ENCODE measurements at regions not wholly inside any gene's neighbourhood (a gene's known extent, or its start where the extent isn't known, plus 50 kb on each side); places are given as distances from the start of the nearest gene placed in this dataset.

- intact Hi-C loops (cut with micrococcal nuclease; ENCODE audit: unreplicated experiment), result no loop called here
- BruUV-seq (replicated peaks), result no TSS peak
- CTCF ChIA-PET, result no interaction called here
These were observed 55.4 kb upstream of the INHBA start for GRCh38 chr7:41758321-41758720.

GRCh38 chr7:41756650-41757182 lies 53.8 kb upstream of the INHBA start:
- Mint-ChIP-seq H3K36me3 (ENCODE audit: insufficient read depth, unreplicated experiment) (no peaks in the 10 kb centered on the region), H3K9me3 (ENCODE audit: unreplicated experiment) (peaks cover 36% of the 10 kb centered on the region), H3K27ac (ENCODE audit: unreplicated experiment) (no peak overlapping the region), H3K27me3 (ENCODE audit: insufficient read depth, unreplicated experiment) (no peaks in the 10 kb centered on the region), H3K4me1 (ENCODE audit: low read depth, unreplicated experiment) (peaks cover 14% of the 10 kb centered on the region), H3K4me3 (ENCODE audit: unreplicated experiment) (no peak overlapping the region)
- Histone ChIP-seq H3K27me3 (replicated peaks; ENCODE audit: control insufficient read depth, insufficient read depth, low read length) (no peaks in the 10 kb centered on the region), H3K36me3 (ENCODE audit: control insufficient read depth, insufficient read depth, low read length) (no peaks in the 10 kb centered on the region), H3K4me3 (ENCODE audit: low read depth, low read length) (no peak overlapping the region), H3K4me1 (peaks cover 30% of the 10 kb centered on the region), H3K9me3 (peaks cover 17% of the 10 kb centered on the region)
- POLR2A ChIA-PET, result no interaction called here
- CTCF ChIA-PET, result interaction anchor here (0.6 kb wide), 1 partner anchor 10 kb away, joined by 3 read pairs; no protein-coding TSS in a partner anchor
- intact Hi-C loops (cut with micrococcal nuclease; ENCODE audit: unreplicated experiment), result no loop called here
- no peak for DNase-seq
- no TSS peak for BruUV-seq (replicated peaks)
- no peak for TF ChIP-seq CTCF (IDR thresholded peaks at IDR 0.05; ENCODE audit: insufficient read depth in 1 of 2, low read depth in 1 of 2, low read length in 1 of 2, severe bottlenecking in 1 of 2, unreplicated experiment in 1 of 2)

More at GRCh38 chr7:41758321-41758720, 55.4 kb upstream of the INHBA start:
- no peak for TF ChIP-seq CTCF (IDR thresholded peaks at IDR 0.05; ENCODE audit: insufficient read depth in 1 of 2, low read depth in 1 of 2, low read length in 1 of 2, severe bottlenecking in 1 of 2, unreplicated experiment in 1 of 2)
- POLR2A ChIA-PET, result no interaction called here
- DNase-seq, result no peak
- H3K4me3 ChIP-seq (ENCODE audit: low read depth, low read length), result no peak overlapping the region
- H3K27me3 Mint-ChIP-seq (ENCODE audit: insufficient read depth, unreplicated experiment), result no peaks in the 10 kb centered on the region
- H3K9me3 Mint-ChIP-seq (ENCODE audit: unreplicated experiment), result peaks cover 36% of the 10 kb centered on the region
- no peaks in the 10 kb centered on the region for H3K27me3 ChIP-seq (replicated peaks; ENCODE audit: control insufficient read depth, insufficient read depth, low read length)
- peaks cover 15% of the 10 kb centered on the region for H3K4me1 ChIP-seq
- no peak overlapping the region for H3K4me3 Mint-ChIP-seq (ENCODE audit: unreplicated experiment)
- H3K36me3 ChIP-seq (ENCODE audit: control insufficient read depth, insufficient read depth, low read length), result no peaks in the 10 kb centered on the region
- peaks cover 7% of the 10 kb centered on the region for H3K4me1 Mint-ChIP-seq (ENCODE audit: low read depth, unreplicated experiment)
- no peaks in the 10 kb centered on the region for H3K36me3 Mint-ChIP-seq (ENCODE audit: insufficient read depth, unreplicated experiment)
- H3K27ac Mint-ChIP-seq (ENCODE audit: unreplicated experiment), result no peak overlapping the region
- peaks cover 17% of the 10 kb centered on the region for H3K9me3 ChIP-seq

- DNase-seq, result no peak
- peaks cover 25% of the 10 kb centered on the region for H3K4me1 Mint-ChIP-seq (ENCODE audit: low read depth, unreplicated experiment)
- H3K9me3 Mint-ChIP-seq (ENCODE audit: unreplicated experiment), result peaks cover 34% of the 10 kb centered on the region
- no peaks in the 10 kb centered on the region for H3K36me3 Mint-ChIP-seq (ENCODE audit: insufficient read depth, unreplicated experiment)
- POLR2A ChIA-PET, result no interaction called here
- H3K27ac Mint-ChIP-seq (ENCODE audit: unreplicated experiment), result no peak overlapping the region
- intact Hi-C loops (cut with micrococcal nuclease; ENCODE audit: unreplicated experiment), result no loop called here
- no peaks in the 10 kb centered on the region for H3K36me3 ChIP-seq (ENCODE audit: control insufficient read depth, insufficient read depth, low read length)
- peaks cover 44% of the 10 kb centered on the region for H3K4me1 ChIP-seq
- no peak overlapping the region for H3K4me3 Mint-ChIP-seq (ENCODE audit: unreplicated experiment)
- BruUV-seq (replicated peaks), result no TSS peak
- peaks cover 13% of the 10 kb centered on the region for H3K9me3 ChIP-seq
- no peak overlapping the region for H3K4me3 ChIP-seq (ENCODE audit: low read depth, low read length)
- CTCF ChIA-PET, result no interaction called here
- TF ChIP-seq CTCF (IDR thresholded peaks at IDR 0.05; ENCODE audit: insufficient read depth in 1 of 2, low read depth in 1 of 2, low read length in 1 of 2, severe bottlenecking in 1 of 2, unreplicated experiment in 1 of 2), result no peak
- H3K27me3 ChIP-seq (replicated peaks; ENCODE audit: control insufficient read depth, insufficient read depth, low read length), result no peaks in the 10 kb centered on the region
- no peaks in the 10 kb centered on the region for H3K27me3 Mint-ChIP-seq (ENCODE audit: insufficient read depth, unreplicated experiment)
These were observed 52.2 kb upstream of the INHBA start for GRCh38 chr7:41755096-41755495.
